Stimulated activated memory B cell treated with anti-CD40 and anti-IgM and Interleukin-4, amounts not matched to agents 10 μg/mL and 1 μg/mL and 100 μg/mL, for 72 hours (primary cell): ENCODE measurements at regions not wholly inside any gene's neighbourhood (a gene's known extent, or its start where the extent isn't known, plus 50 kb on each side); places are given as distances from the start of the nearest gene placed in this dataset.
"Not testable (repeated sequence)": the region's sequence is repeated elsewhere in the genome, so short reads cannot be mapped to it uniquely, and the experiment has no call there.

Source experiments
- ATAC-seq: fragments of 150-1000 bp; cut with Tn5 transposase; 2 replicates; pipeline ENCODE4 v1.10.0; 2021
- H3K27ac Mint-ChIP-seq: one replicate; pipeline ENCODE4 v1.8.0; 2022; ENCODE audit warnings: mild to moderate bottlenecking, mixed read lengths
- H3K27me3 Mint-ChIP-seq: one replicate; pipeline ENCODE4 v1.8.0; 2022; ENCODE audit warnings: mixed read lengths
- H3K36me3 Mint-ChIP-seq: one replicate; pipeline ENCODE4 v1.8.0; 2022; ENCODE audit warnings: mixed read lengths
- H3K4me1 Mint-ChIP-seq: one replicate; pipeline ENCODE4 v1.8.0; 2022; ENCODE audit warnings: mixed read lengths
- H3K4me3 Mint-ChIP-seq: one replicate; pipeline ENCODE4 v1.8.0; 2022; ENCODE audit warnings: mild to moderate bottlenecking, moderate library complexity, mixed read lengths
- H3K9me3 Mint-ChIP-seq: one replicate; pipeline ENCODE4 v1.8.0; 2022; ENCODE audit warnings: mixed read lengths

GRCh38 chr10:29719281-29719675 is 84.5 kb upstream of the SVIL start:
- H3K27me3 Mint-ChIP-seq: no peaks in the 10 kb centered on the region
- no peak overlapping the region for H3K27ac Mint-ChIP-seq
- ATAC-seq: no peak
- no peaks in the 10 kb centered on the region for H3K36me3 Mint-ChIP-seq
- H3K4me3 Mint-ChIP-seq: no peak overlapping the region
- peaks cover 14% of the 10 kb centered on the region for H3K9me3 Mint-ChIP-seq
- no peaks in the 10 kb centered on the region for H3K4me1 Mint-ChIP-seq

DNA sequence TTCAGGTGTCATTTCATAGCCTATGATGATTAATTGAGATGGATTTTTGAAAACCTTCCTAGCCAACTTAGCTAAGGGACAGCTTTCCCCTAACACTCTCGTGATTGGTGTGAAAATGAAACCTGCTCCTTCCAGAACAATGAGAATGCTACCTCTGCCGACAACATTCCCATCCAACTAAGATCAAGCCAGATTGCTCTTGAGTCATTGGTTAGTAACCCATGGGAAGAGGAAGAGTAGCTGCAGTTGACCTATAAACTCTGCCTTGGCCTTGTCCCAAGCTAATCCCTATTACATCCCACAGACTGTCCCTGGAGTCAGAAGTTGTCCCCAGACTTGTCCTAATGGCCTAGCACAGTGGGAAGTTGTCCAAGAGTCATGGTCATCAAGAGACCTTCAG is 80.5 kb upstream of the SVIL start:
- Mint-ChIP-seq H3K4me3 (no peak overlapping the region), H3K27me3 (no peaks in the 10 kb centered on the region), H3K27ac (no peak overlapping the region), H3K4me1 (no peaks in the 10 kb centered on the region), H3K9me3 (peaks cover 10% of the 10 kb centered on the region), H3K36me3 (no peaks in the 10 kb centered on the region)
- ATAC-seq: no peak

GRCh38 chr10:29714096-29714874 is 79.5 kb upstream of the SVIL start:
- H3K4me3 Mint-ChIP-seq: no peak overlapping the region

GRCh38 chr10:29713450-29713849 is 78.7 kb upstream of the SVIL start:
- no peak for ATAC-seq
- peaks cover 2% of the 10 kb centered on the region for H3K9me3 Mint-ChIP-seq
- H3K36me3 Mint-ChIP-seq: no peaks in the 10 kb centered on the region
- H3K27me3 Mint-ChIP-seq: no peaks in the 10 kb centered on the region
- H3K27ac Mint-ChIP-seq: no peak overlapping the region
- no peak overlapping the region for H3K4me3 Mint-ChIP-seq
- no peaks in the 10 kb centered on the region for H3K4me1 Mint-ChIP-seq

More at GRCh38 chr10:29714096-29714874, 79.5 kb upstream of the SVIL start:
- Mint-ChIP-seq H3K36me3 (no peaks in the 10 kb centered on the region), H3K27me3 (no peaks in the 10 kb centered on the region), H3K9me3 (peaks cover 4% of the 10 kb centered on the region), H3K27ac (no peak overlapping the region), H3K4me1 (no peaks in the 10 kb centered on the region)
- no peak for ATAC-seq

DNA sequence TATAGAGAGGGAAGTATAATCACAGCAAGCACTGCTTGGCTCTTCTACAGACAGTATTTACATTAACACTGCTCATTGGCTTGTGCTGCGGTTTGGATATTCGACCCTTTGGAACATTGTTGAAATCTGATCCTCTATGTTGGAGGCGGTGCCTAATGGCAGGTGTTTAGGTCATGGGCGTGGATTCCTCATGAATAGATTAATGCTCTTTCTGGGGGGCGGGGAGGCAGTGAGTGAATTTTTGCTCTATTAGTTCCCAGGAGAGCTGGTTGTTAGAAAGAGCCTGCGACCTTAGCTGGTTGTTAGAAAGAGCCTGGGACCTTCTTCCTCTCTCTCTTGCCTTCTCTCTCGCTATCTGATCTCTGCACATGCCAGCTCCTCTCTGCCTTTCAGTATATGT is 77.3 kb upstream of the SVIL start:
- Mint-ChIP-seq H3K4me3 (no peak overlapping the region), H3K27ac (no peak overlapping the region), H3K4me1 (no peaks in the 10 kb centered on the region), H3K9me3 (peaks cover 2% of the 10 kb centered on the region), H3K36me3 (no peaks in the 10 kb centered on the region), H3K27me3 (no peaks in the 10 kb centered on the region)
- no peak for ATAC-seq

GRCh38 chr10:29710128-29710527 is 75.4 kb upstream of the SVIL start:
- H3K9me3 Mint-ChIP-seq: peaks cover 5% of the 10 kb centered on the region
- no peak overlapping the region for H3K27ac Mint-ChIP-seq
- no peaks in the 10 kb centered on the region for H3K27me3 Mint-ChIP-seq
- no peak overlapping the region for H3K4me3 Mint-ChIP-seq
- H3K4me1 Mint-ChIP-seq: no peaks in the 10 kb centered on the region
- no peak for ATAC-seq
- H3K36me3 Mint-ChIP-seq: no peaks in the 10 kb centered on the region

- Mint-ChIP-seq H3K27me3 (no peaks in the 10 kb centered on the region), H3K36me3 (no peaks in the 10 kb centered on the region), H3K4me1 (no peaks in the 10 kb centered on the region), H3K4me3 (no peak overlapping the region), H3K27ac (no peak overlapping the region), H3K9me3 (peaks cover 5% of the 10 kb centered on the region)
- no peak for ATAC-seq
These were observed 74.8 kb upstream of the SVIL start for GRCh38 chr10:29709484-29710002.

GRCh38 chr10:29703271-29703670 is 68.5 kb upstream of the SVIL start:
- Mint-ChIP-seq H3K36me3 (no peaks in the 10 kb centered on the region), H3K27me3 (no peaks in the 10 kb centered on the region), H3K4me3 (no peak overlapping the region), H3K27ac (peak overlapping the region; percentile 28), H3K9me3 (peaks cover 3% of the 10 kb centered on the region), H3K4me1 (no peaks in the 10 kb centered on the region)
- no peak for ATAC-seq

DNA sequence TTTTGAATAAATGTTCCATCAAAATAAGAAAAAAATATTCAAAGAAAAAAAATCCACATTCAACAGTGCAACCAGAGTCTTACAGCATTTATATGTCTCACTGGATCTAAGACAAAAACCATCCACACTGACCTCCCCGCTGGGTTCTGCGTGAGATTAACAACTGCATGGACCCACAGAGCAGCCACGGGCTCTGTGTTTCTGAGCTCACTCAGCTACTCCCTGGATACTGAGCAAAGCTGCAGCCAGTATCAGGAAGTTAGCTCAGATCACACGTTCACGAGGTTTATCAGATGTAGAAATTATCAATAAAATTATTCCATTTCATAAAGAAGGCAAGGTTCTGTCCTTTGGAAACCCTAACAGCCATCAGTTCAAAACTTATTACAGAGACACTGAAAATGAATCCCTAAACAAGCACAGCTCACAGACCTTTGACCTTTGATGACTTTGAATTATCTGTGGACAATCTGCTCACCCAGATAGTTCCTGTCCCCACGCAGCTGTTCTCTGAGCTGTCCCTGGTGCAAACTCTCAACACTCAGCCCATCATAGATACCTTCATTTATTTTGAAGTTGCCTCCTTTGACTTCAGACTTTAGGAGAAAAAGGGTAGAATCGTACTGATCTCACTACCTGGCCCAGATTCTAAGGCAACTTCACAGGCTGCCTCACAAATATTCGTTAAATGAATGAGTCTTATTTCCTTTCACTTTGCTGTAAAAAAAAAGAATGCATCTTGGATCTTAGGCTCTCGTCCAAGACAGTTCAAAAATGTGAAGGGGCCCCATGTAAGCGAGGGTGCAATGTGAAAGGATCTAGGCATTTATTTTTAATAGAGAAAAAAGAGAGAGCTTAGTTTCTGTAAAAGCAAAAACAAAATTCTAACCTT is 67.7 kb upstream of the SVIL start:
- Mint-ChIP-seq H3K4me1 (no peaks in the 10 kb centered on the region), H3K4me3 (no peak overlapping the region), H3K27ac (peak overlapping the region; percentile 28), H3K9me3 (peaks cover 3% of the 10 kb centered on the region), H3K27me3 (no peaks in the 10 kb centered on the region), H3K36me3 (no peaks in the 10 kb centered on the region)
- ATAC-seq: no peak

DNA sequence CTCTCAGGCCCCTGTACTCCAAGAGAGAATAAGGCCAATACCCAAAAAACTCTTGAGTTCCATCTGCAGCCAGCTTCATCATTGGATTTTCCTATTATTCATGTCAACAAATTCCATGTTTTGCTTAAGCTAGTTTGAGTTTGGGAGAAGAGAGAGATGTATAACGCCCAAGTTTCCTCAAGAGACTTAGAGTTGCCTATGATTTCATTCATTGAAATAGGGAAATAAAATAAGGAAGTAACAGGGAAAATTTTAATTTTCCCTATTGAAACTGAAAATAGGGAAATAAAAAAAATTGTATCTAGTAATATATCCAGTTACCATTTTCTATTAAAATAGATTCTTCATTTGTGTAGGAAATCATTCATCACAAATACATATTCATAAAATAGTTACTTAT is 66.5 kb upstream of the SVIL start:
- Mint-ChIP-seq H3K27me3 (no peaks in the 10 kb centered on the region), H3K36me3 (no peaks in the 10 kb centered on the region), H3K4me3 (no peak overlapping the region), H3K27ac (no peak overlapping the region), H3K9me3 (peaks cover 3% of the 10 kb centered on the region), H3K4me1 (no peaks in the 10 kb centered on the region)
- ATAC-seq: no peak

DNA sequence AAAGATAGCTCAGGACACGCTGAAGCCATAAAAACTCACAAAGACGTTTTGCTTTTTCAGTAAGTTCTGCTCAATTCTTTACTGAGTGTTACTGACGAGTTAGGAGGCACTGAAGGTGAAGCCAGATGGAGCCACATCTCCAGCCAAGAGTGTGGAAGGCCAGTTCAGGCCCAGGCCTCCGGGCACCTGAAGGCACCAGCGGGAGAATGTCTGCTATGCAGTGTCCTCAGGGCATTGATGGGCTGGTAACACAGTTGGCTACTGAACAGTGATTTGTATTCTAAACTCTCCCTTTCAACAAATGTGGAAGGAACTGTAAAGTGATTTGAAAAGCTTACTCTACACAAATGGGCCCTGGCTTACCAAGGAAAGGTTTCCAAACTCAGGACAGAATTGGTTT is 64.8 kb upstream of the SVIL start:
- H3K27ac Mint-ChIP-seq: no peak overlapping the region
- H3K4me1 Mint-ChIP-seq: no peaks in the 10 kb centered on the region
- no peak overlapping the region for H3K4me3 Mint-ChIP-seq
- H3K9me3 Mint-ChIP-seq: no peaks in the 10 kb centered on the region
- ATAC-seq: no peak
- H3K36me3 Mint-ChIP-seq: no peaks in the 10 kb centered on the region
- no peaks in the 10 kb centered on the region for H3K27me3 Mint-ChIP-seq

DNA sequence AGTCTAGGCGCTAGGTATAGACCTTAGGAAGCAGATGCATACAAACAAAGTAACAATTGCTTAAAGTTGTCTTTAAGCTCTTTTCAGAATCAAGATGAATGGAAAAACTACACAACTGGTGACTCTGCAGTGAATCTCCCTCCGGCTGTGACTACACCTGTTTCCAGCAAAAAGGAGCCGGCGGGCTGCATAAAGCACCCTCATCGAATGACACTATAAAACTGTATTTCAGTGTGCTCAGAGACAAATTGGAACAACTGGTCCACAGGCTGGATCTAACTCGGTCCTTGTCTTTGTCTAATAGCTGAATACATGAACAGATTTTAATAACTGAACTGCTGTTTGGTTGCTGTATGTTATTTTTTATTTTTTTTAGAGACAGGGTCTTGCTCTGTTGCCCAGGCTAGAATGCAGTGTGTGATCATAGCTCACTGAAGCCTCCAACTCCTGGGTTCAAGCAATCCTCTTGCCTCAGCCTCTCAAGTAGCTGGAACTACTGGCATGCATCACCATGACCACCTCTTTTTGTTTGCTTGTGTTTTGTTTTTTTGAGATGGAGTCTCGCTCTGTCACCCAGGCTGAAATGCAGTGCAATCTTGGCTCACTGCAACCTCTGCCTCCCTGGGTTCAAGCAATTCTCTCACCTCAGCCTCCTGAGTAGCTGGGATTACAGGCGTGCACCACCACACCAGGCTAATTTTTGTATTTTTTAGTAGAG is 64.2 kb upstream of the SVIL start:
- ATAC-seq: no peak
- H3K27ac Mint-ChIP-seq: no peak overlapping the region

DNA sequence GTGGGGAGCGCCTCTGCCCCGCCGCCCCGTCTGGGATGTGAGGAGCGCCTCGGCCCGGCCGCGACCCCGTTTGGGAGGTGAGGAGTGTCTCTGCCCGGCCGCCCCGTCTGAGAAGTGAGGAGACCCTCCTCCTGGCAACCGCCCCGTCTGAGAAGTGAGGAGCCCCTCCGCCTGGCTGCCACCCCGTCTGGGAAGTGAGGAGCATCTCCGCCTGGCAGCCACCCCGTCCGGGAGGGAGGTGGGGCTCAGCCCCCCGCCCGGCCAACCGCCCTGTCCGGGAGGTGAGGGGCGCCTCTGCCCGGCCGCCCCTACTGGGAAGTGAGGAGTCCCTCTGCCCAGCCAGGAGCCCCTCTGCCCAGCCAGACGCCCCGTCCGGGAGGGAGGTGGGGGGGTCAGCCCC is 61.8 kb upstream of the SVIL start:
- not testable (repeated sequence) for H3K4me3 Mint-ChIP-seq, H3K4me1 Mint-ChIP-seq, ATAC-seq, H3K9me3 Mint-ChIP-seq, H3K27ac Mint-ChIP-seq, H3K27me3 Mint-ChIP-seq, H3K36me3 Mint-ChIP-seq

More for the DNA sequence above, 64.2 kb upstream of the SVIL start:
- no peaks in the 10 kb centered on the region for H3K4me1 Mint-ChIP-seq
- no peak overlapping the region for H3K4me3 Mint-ChIP-seq
- H3K36me3 Mint-ChIP-seq: no peaks in the 10 kb centered on the region
- no peaks in the 10 kb centered on the region for H3K27me3 Mint-ChIP-seq
- H3K9me3 Mint-ChIP-seq: no peaks in the 10 kb centered on the region

GRCh38 chr10:29694121-29694520 is 59.4 kb upstream of the SVIL start:
- Mint-ChIP-seq H3K4me3 (no peak overlapping the region), H3K27me3 (no peaks in the 10 kb centered on the region), H3K9me3 (no peaks in the 10 kb centered on the region), H3K36me3 (no peaks in the 10 kb centered on the region), H3K4me1 (no peaks in the 10 kb centered on the region), H3K27ac (no peak overlapping the region)
- no peak for ATAC-seq

GRCh38 chr10:29692121-29692539 is 57.4 kb upstream of the SVIL start:
- ATAC-seq: no peak
- Mint-ChIP-seq H3K4me1 (no peaks in the 10 kb centered on the region), H3K27me3 (no peaks in the 10 kb centered on the region), H3K4me3 (no peak overlapping the region), H3K9me3 (peaks cover 2% of the 10 kb centered on the region), H3K27ac (no peak overlapping the region), H3K36me3 (no peaks in the 10 kb centered on the region)
